ENCODE measurements at regions not wholly inside any gene's neighbourhood (a gene's known extent, or its start where the extent isn't known, plus 50 kb on each side); places are given as distances from the start of the nearest gene placed in this dataset.

DNA sequence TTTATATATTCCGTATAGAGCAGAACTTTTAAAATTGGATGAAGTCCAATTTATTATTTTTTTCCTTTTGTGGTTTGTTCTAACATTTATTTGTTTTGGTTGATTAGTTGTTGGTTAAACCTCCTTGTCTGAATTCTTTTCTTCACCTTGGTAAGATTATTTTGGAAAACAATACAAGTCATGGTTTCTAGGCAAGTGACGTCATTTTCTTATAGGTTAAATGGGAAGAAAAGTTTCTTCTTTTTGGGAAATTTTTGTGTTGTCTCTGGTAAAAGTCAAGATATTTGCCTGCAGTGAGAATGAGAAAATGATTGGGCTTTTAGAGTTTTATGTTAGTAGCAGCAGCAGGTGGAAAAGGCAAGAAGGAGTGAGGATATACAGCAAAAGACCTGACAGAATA, 197.9 kb downstream of the OTOR start:
- no peak for DNase-seq (ENCODE audit: low spot score)

DNA sequence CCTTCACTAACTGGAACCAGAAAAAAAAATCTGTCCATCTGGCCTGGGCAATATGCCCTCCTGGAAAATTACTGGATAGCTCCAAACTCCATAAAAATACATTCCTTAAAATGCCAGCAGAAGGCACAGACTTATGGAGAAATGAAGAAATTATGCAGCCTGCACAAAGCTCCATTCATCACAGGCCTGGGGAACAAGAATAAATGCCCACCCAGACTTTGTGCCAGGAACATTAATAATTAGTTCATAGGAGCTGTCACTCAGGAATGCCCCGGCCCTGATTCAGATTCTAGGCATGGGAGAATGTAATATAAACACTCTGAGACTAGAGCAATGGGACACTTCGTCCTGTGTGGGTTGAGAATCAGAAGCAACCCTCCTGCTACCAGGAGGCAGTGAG, 199.3 kb downstream of the OTOR start:
- DNase-seq (ENCODE audit: low spot score): peak; percentile 91

DNA sequence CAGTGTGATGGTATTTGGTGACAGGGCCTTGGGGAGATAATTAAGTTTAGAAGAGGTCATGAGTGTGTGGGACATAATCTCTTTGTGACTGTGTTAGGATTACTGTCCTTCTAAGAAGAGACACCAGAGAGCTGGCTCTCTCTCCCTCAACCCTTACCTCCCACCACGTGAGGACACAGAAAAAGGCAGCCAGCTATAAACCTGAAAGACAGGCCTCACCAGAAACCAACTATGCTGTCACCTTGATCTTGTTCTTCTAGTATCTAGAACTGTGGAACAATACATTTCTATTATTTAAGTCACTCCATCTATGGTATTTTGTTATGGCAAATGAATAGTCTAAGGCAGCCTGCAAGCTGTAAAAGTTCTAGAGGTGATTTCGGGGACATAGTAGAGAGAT, 203.7 kb downstream of the OTOR start:
- DNase-seq (ENCODE audit: low spot score): no peak

DNA sequence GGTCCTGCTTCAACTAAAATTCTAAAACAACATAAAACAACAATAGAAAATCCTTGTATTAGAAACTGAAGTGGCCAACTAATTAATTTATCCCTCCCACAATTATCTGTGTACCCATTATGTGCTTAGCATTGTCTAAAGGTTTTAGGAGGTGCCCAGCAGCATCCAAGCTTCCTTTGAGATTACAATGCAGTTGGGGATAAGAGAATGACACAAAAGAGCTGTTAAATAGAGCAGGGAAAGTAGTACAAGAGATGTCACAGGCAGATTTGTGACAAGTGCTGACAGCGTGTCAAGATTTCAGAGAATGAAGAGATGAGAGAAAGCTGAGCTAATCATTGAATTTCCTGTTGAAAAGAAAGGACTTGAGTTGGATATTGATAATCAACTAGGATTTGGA, 204.8 kb downstream of the OTOR start:
- no peak for DNase-seq (ENCODE audit: low spot score)

DNA sequence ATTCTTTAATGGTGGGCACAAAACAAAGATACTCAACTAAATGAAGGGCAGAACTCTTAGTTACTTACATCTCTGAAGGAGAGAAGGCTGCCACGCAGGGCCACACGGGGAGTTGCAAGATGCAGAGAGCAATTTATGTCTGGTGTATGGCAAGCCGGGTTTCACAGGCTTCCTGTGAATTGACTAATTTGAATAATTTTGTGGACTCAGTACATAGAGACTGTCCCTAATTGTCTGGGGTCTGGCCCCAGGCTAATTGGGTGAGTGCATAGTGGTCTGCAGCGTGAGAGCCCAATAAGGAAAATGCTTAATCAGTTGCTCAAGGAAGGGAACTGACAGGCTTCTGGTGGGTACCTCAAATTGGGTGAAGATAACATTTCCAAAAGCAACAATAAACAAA, 205.7 kb downstream of the OTOR start:
- DNase-seq (ENCODE audit: low spot score): no peak

DNA sequence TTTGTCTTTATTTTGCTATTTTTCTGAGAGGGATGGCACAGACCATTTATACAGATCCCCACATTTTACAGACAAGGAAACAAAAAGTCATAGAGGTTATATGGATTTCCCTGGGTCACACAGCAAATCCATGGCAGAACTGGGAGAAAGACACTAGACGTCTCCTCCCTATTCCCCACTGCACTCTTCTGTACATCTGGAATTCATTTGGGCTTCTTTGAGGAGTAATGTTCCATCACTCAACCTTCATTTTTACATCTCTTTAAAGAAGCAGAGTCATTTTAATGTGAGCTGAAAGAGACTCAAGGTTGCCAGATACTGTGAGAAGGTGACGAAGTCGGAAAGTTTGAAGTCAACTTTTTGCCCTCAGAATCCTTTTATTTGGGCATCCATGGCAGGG, 207.3 kb downstream of the OTOR start:
- no peak for DNase-seq (ENCODE audit: low spot score)

DNA sequence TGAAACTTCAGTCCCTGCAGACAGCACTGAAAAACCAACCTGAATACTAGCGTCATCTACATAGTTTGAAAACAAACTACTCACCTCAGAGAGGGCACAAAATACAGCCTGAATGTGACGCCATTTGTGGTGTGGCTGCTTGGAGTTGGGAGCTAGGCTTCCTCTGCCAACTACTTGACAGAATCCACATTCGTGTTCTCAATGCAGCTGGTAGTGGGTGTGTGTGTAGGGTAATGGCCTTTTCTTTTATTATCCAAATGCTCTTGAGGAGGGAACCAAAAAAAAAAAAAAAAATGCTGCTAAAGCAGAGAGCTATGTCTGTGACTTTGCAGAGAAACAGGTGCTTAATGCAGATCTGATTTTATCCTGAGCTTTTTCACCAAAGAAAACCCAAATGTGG, 207.8 kb downstream of the OTOR start:
- no peak for DNase-seq (ENCODE audit: low spot score)

DNA sequence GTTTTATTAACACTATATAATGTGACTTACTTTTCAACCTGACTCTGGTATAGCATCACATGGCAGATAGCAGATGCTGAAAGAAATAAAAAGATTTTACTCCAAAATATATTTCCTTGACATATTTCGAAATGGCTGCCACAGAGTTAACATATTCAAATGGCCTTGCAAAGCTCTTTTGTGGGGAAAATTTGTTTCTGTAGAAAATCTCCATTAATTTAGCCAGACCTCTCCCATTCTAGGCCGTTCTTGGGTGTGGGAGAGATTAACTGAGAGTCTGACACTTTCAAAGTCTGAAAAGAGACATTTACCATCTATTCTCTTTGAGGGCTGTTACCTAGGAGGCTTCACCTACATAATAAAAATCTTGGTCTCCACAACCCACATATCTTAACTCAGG, 217.2 kb downstream of the OTOR start:
- no peak for DNase-seq (ENCODE audit: low spot score)

DNA sequence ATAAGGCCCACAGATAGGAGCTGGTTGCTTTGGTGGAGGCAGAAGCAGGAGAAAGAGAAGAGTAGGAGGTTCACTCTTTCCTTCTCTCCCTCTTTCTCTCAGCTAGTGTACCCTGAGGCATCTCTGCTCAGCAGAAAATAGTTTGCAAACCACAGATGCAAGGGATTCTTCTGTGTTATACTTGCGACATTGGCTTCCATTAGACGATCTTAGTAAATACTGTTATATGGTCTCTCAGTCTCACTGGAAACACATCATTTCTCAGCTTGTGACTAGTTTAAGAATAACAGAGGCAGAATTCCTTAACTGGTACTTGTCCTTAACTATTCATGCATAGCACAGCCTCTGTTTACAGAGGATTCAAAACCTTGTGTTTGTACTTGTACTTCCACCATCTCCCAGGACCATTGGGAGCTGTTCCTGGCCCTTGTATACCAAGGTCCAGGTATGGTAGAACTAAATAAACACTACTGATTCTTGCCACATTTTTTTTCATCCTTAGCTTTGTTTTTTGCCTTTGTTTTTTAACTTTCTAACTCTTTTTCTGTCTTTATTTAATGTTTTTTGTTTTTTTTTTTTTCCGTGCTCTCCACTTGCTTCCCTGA, 218.2 kb downstream of the OTOR start:
- no peak for DNase-seq (ENCODE audit: low spot score)

DNA sequence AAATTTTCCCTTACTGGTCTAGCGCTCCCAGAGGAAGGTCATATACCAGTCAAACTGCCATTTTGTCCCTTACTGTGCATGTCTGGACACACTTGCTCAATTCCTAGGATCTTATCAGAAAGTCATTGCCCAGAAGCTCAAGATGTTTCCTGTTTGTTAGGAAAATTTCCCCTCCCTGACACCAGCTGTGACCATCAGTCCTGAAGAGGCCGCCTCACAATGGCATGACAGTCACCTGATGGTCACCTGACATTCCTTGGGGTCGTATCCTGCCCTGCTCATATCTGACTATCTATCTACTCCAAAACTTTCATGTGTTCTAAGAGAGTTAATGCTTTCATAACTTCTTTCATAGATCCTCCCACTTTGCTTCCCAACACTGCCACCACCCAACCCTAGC, 219.9 kb downstream of the OTOR start:
- no peak for DNase-seq (ENCODE audit: low spot score)

DNA sequence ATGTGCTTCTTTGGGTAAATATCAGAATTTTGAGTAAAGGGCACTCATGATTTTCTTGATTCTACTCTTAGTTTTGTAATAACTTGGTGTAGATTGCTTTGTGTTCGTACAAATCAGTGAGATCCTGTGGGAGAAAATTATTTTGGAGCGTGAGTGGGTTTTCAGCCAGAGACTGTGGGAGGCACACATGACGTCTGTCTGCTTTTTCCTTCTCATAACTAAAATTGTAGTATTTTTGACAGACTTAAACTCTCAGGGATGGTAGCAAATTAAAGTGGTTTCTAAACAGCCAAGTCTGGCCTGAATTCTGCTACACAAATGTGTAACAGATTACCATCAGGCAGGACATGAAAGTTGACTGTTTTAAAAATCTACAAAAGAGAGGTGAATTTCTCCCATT, 222.6 kb downstream of the OTOR start:
- DNase-seq (ENCODE audit: low spot score): peak; percentile 35

DNA sequence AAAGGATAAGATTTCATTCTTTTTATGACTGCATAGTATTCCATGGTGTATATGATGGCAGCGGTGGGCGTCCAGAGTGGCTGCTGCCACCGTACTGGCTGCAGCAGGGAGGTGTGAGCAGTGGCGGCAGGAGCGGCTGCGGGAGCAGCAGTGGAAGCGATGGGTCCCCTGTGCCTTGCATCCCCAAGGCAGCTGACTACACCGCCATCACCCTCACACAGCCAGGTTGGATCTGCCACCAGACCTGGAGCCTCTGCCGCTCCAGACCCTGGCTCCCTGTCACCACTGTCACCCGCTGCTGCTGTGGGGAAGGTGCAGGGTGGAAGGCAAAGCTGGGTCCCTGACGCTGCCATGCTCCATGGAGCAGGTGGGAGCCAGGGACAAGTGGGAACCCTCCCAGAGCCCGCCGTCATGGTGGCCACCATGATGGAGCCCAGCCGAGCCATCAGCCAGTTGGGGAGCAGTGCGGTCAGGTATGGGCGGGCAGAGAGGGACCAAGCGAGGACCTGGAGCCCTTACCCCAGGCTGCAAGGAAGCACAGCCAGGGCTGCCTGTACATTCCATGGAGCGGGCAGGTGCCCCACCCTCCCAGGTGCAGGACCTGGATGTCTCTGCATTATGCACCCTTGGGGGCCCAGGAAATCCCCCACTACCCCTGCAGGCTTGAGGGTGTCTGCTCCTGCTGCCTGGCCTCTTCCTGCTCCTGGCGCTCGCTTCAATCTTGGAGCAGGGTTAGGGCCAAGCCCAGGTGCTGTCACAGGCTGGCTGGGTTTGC, 226.1 kb downstream of the OTOR start:
- no peak for DNase-seq (ENCODE audit: low spot score)

DNA sequence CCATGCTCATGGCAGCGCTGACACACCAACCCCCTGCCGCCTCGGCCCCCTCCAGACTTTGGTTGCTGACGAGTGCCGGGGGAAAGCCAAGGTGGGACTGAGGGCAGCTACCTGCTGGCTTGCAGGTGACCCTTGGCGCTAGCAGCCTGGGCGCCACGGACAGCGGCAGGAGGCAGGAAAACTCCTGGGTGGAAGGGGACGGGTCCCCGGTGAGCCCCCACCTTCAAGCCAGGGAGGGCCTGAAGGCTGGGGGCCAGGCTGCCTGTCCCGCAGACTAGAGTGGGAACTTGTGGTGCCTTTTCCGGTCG, 226.7 kb downstream of the OTOR start:
- DNase-seq (ENCODE audit: low spot score): no peak

DNA sequence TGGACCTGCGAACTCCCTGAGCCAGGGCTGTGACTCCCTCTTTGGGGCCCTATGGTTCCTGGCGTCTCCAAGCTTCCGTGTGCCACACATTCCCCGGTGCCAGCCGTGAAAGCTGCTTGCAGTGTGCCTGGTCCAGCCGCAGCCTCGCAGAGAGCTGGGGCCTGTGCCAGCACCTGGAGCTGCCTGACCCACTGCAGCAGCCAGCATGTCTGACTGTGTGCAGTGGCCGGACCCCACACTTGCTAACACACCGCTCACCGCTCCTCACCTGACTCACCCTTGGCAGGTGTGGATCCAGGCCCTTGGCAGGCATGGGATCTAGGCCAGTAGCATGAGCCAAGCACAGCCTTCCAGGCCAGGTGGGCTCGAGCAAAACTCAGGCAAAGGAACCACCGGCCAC, 227.5 kb downstream of the OTOR start:
- peak; percentile 70 for DNase-seq (ENCODE audit: low spot score)

DNA sequence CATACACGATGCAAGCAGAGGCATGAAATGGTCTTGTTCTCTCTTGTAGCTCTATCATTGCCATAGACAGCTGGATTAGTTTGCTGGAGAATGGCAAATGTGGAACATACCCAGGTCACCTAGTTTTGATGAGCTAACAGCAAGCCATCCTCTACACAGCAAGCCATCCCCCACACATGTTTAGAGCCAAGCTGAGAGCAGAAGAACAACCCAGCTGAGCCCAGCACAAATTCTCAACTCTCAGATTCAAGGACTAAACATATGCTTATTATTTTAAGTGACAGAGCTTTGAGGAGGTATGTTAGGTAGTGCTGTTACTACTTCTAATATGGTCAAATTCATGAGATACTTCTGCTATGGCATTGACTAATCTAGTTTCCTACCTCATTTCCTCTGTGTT, 230.3 kb downstream of the OTOR start:
- no peak for DNase-seq (ENCODE audit: low spot score)

DNA sequence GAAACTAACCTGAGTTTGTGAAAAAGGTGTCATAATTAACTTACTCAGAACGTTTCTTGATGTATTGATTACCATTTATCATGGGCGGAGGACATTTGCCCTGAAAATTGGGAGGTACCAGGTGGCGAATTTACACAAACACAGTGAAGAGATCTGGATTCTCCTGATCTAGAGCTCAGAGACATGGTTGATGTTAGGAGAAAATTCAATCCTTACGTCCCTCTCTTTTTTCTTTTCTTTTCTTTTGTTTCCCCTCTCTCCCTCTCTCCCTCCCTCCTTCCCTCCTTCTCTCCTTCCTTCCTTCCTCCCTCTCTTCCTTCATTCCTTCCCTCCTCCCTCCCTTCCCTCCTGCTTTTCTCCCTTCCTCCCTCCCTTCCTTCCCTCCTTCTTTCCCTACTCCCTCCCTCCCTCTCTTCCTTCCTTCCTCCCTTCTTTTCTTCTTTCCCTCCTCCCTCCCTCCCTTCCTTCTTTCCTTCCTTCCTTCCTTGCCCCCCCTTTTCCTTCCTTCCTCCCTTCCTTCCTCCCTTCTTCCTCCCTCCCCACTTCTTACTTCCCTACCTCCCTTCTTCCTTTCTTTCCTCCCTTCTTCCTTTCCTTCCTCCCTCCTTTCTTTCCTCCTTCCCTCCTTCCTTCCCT, 234.1 kb downstream of the OTOR start:
- DNase-seq (ENCODE audit: low spot score): no peak

DNA sequence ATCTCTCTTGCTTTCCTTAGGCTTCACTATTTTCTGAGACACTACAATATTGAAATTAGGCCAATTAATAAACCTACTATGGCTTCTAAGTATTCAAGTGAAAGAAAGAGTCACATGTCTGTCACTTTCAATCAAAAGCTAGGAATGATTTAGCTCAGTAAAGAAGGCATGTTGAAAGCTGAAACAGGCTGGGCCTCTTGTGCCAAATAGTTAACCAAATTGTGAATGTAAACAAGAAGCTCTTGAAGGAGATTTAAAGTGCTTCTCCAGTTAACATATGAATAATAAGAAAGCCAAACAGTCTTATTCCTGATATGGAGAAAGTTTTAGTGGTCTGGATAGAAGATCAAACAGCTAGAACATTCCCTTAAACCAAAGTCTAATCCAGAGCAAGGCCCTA, 236.3 kb downstream of the OTOR start:
- no peak for DNase-seq (ENCODE audit: low spot score)

DNA sequence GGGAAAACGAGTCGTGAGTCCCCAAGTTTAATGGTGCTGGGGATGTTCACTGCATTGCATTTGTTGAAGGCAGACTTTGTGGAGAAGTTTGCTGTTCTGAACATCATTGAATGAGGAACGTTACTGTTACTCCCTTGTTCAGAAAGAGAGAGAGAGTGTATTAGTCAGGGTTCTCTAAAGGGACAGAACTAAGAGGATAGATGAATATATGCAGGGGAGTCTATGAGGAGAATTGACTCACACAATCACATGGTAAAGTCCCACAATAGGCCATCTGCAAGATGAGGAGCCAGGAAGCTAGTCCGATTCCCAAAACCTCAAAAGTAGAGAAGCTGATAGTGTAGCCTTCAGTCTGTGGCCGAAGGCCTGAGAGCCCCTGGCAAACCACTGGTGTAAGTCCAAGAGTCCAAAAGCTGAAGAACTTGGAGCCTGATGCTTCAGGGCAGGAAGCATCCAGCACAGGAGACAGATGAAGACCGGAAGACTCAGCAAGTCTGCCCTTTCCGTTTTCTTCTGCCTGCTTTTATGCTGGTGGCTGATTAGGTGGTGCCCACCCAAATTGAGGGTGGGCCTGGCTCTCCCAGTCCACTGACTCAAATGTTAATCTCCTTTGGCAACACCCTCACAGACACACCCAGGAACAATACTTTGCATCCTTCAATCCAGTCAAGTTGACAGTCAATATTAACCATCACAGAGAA, 223.5 kb upstream of the PCSK2 start:
- DNase-seq (ENCODE audit: low spot score): no peak

DNA sequence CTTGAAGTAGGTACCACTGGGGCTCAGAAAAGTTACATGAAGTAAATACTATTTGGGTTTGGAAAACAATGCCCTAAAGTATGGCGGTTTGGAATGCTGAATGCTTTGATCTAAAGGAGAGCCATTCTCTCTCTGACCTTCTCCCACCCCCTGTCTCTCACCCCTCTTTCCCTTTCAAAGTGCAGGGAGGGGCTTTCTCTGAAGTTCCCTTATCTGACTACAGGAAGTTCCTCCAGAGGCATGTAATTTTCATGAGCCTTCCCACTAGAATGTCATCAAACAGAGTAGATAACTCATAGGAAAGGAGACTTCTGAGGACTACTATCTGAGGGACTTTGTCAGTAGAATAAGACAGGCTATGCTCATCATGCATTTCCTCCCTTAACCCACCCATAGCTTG, 216.7 kb upstream of the PCSK2 start:
- DNase-seq (ENCODE audit: low spot score): no peak

DNA sequence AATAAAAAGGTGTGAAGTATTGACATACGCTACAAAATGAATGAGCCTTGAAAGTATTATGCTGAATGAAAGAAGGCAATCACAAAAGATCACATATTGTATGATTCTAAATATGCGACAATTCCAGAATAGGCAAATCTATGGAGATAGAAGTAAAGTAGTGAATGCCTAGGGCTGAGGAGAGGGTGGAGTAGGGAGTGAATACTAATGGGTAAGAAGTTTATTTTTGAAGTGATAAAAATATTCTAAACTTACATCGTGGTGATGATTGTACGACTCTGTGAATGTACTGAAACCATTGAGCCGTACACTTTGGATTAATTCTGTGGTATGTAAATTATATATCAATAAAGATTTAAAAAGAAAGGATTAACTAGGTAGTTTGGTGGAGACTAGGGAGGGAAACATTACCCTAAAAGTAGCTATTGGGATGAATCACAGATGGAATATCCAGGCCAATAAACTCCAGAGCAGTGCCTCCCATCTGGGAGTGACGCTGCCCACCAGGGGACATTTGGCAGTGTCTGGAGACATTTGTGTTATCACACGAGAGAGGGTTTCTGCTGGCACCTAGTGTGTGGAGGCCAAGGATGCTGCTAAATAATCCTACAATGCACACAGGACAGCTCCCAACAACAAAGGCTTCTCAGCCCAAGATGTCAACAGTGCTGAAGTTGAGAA, 214.2 kb upstream of the PCSK2 start:
- peak; percentile 40 for DNase-seq (ENCODE audit: low spot score)

DNA sequence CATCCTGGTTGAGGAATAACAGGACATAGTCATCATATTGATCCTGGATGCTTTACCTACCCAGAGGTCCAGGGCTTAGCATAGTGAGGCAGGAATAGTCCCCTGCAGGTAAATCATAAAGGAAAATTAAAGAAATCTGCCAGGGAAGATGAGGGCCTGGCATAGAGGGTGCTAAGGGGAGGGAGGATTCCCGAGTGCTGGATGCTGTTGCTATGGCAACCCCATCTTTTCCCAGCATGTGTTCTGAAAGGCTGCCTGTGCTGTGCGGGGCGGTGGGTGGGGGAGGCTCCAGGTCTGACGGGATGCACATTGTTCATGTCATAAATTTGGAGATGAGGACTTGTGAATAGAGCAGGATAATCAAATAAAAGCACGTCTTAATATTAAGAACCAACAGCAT, 212.6 kb upstream of the PCSK2 start:
- DNase-seq (ENCODE audit: low spot score): peak; percentile 84

DNA sequence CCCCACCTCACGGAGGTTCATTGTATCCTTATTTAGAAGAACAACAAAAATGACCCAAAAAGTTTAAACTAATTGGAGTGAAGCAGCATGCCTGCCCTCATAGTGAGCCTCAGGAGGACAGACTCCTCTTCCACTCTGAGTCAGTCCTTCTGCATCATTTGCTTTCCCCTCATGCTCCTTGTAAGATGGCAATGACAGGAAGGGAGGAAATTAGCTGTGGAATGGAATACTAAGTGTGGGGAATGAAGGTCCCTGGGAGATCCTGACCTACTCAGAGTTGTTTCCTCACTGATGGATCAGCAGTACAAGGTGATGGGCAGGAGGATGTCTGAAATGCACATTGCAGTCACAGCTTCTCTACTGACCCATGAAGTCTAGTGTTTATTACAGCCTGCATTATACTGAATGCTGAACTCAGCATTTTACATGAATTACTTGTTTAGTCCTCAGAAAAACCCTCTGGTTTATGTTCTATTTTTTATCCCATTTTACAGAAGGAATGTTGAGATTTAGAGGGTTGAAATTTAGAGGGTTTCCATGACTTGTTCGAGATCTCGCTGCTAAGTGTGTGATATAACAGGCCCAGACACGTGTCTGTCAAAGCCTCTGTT, 212.0 kb upstream of the PCSK2 start:
- DNase-seq (ENCODE audit: low spot score): peak; percentile 34

All from cerebellar cortex (tissue), 1 donor.